SW 1271 (cell line): ENCODE measurements at regions not wholly inside any gene's neighbourhood (a gene's known extent, or its start where the extent isn't known, plus 50 kb on each side); places are given as distances from the start of the nearest gene placed in this dataset.

ENCODE experiments used
- DNase-seq, 2 experiments: peaks; one replicate each; lab custom pipeline; 2025; lab: John Stamatoyannopoulos, UW

GRCh38 chr5:167753725-167754490 lies 537.5 kb upstream of the WWC1 start:
- DNase-seq = no peak

- DNase-seq = no peak
Measured at GRCh38 chr5:167754501-167755021, 536.9 kb upstream of the WWC1 start.

GRCh38 chr5:167755420-167755819 lies 536.0 kb upstream of the WWC1 start:
- DNase-seq = no peak

GRCh38 chr5:167759057-167759821 lies 532.2 kb upstream of the WWC1 start:
- DNase-seq = no peak

- no peak for DNase-seq
Measured at GRCh38 chr5:167763772-167764171, 527.7 kb upstream of the WWC1 start.

- no peak for DNase-seq
Measured at GRCh38 chr5:167764641-167765289, 526.7 kb upstream of the WWC1 start.

GRCh38 chr5:167765352-167765751 lies 526.1 kb upstream of the WWC1 start:
- DNase-seq = no peak

GRCh38 chr5:167766957-167767356 lies 524.5 kb upstream of the WWC1 start:
- DNase-seq = no peak

GRCh38 chr5:167767795-167768194 lies 523.6 kb upstream of the WWC1 start:
- DNase-seq = no peak

GRCh38 chr5:167769846-167770413 lies 521.5 kb upstream of the WWC1 start:
- DNase-seq = no peak

GRCh38 chr5:167770461-167770860 lies 521.0 kb upstream of the WWC1 start:
- no peak for DNase-seq

- no peak for DNase-seq
Measured at GRCh38 chr5:167771571-167771970, 519.9 kb upstream of the WWC1 start.

GRCh38 chr5:167773668-167774301 lies 517.7 kb upstream of the WWC1 start:
- DNase-seq = no peak

- DNase-seq = no peak
Measured at GRCh38 chr5:167777746-167778145, 513.7 kb upstream of the WWC1 start.

- DNase-seq = no peak
Measured at GRCh38 chr5:167778228-167778627, 513.2 kb upstream of the WWC1 start.

GRCh38 chr5:167779644-167780043 lies 511.8 kb upstream of the WWC1 start:
- no peak for DNase-seq

GRCh38 chr5:167780177-167780576 lies 511.3 kb upstream of the WWC1 start:
- no peak for DNase-seq

- DNase-seq = no peak
Measured at GRCh38 chr5:167783145-167783817, 508.2 kb upstream of the WWC1 start.

GRCh38 chr5:167785106-167785505 lies 506.3 kb upstream of the WWC1 start:
- DNase-seq = no peak

- no peak for DNase-seq
Measured at GRCh38 chr5:167785901-167786300, 505.5 kb upstream of the WWC1 start.

- DNase-seq = no peak
Measured at GRCh38 chr5:167786871-167787578, 504.4 kb upstream of the WWC1 start.
